GOT3 (cell line): ENCODE measurements at regions not wholly inside any gene's neighbourhood (a gene's known extent, or its start where the extent isn't known, plus 50 kb on each side); places are given as distances from the start of the nearest gene placed in this dataset.
"Not testable (repeated sequence)": the region's sequence is repeated elsewhere in the genome, so short reads cannot be mapped to it uniquely, and the experiment has no call there.

ENCODE experiments used
- DNase-seq: peaks from one replicate; lab custom pipeline; 2025; ENCODE audit warnings: mixed read lengths; lab: John Stamatoyannopoulos, UW

- no peak for DNase-seq
Measured at GRCh38 chr12:77218278-77218677, 152.9 kb upstream of the E2F7 start.

- not testable (repeated sequence) for DNase-seq
Measured at GRCh38 chr12:77216136-77216535, 150.8 kb upstream of the E2F7 start.

GRCh38 chr12:77214136-77214535, 148.8 kb upstream of the E2F7 start:
- no peak for DNase-seq

GRCh38 chr12:77213319-77213718, 147.9 kb upstream of the E2F7 start:
- no peak for DNase-seq

GRCh38 chr12:77210724-77211123, 145.4 kb upstream of the E2F7 start:
- DNase-seq, result no peak

- no peak for DNase-seq
Measured at GRCh38 chr12:77204083-77204482, 138.7 kb upstream of the E2F7 start.

- DNase-seq, result no peak
Measured at GRCh38 chr12:77202457-77203060, 137.2 kb upstream of the E2F7 start.

- no peak for DNase-seq
Measured at GRCh38 chr12:77189901-77190416, 124.6 kb upstream of the E2F7 start.

- DNase-seq, result no peak
Measured at GRCh38 chr12:77189458-77189857, 124.1 kb upstream of the E2F7 start.

GRCh38 chr12:77179515-77179914, 114.1 kb upstream of the E2F7 start:
- no peak for DNase-seq

- no peak for DNase-seq
Measured at GRCh38 chr12:77167801-77168200, 102.4 kb upstream of the E2F7 start.

GRCh38 chr12:77166696-77167095, 101.3 kb upstream of the E2F7 start:
- no peak for DNase-seq

GRCh38 chr12:77163074-77164038, 98.0 kb upstream of the E2F7 start:
- no peak for DNase-seq

GRCh38 chr12:77161944-77162343, 96.6 kb upstream of the E2F7 start:
- no peak for DNase-seq

- DNase-seq, result no peak
Measured at GRCh38 chr12:77160931-77161330, 95.6 kb upstream of the E2F7 start.

- DNase-seq, result no peak
Measured at GRCh38 chr12:77153706-77154105, 88.3 kb upstream of the E2F7 start.

- DNase-seq, result no peak
Measured at GRCh38 chr12:77152623-77153193, 87.3 kb upstream of the E2F7 start.

GRCh38 chr12:77151030-77151429, 85.7 kb upstream of the E2F7 start:
- DNase-seq, result no peak

GRCh38 chr12:77133566-77133965, 68.2 kb upstream of the E2F7 start:
- no peak for DNase-seq

- no peak for DNase-seq
Measured at GRCh38 chr12:77131977-77132490, 66.7 kb upstream of the E2F7 start.

- no peak for DNase-seq
Measured at GRCh38 chr12:77130193-77130592, 64.8 kb upstream of the E2F7 start.

GRCh38 chr12:77124767-77125166, 59.4 kb upstream of the E2F7 start:
- DNase-seq, result no peak

- DNase-seq, result no peak
Measured at GRCh38 chr12:77122661-77123060, 57.3 kb upstream of the E2F7 start.
